Ishikawa (cell line): ENCODE measurements at regions not wholly inside any gene's neighbourhood (a gene's known extent, or its start where the extent isn't known, plus 50 kb on each side); places are given as distances from the start of the nearest gene placed in this dataset.

Experiments used
- CEBPB ChIP-seq: IDR thresholded peaks from 2 replicates; pipeline ENCODE4 v1.6.1; 2012
- CREB1 ChIP-seq: IDR thresholded peaks from 2 replicates; pipeline ENCODE4 v1.6.1; 2012; ENCODE audit warnings: low read depth
- EGR1 ChIP-seq: IDR thresholded peaks from 2 replicates; pipeline ENCODE4 v1.6.1; 2012
- EP300 ChIP-seq: IDR thresholded peaks from 2 replicates; pipeline ENCODE4 v1.6.1; 2012; ENCODE audit warnings: borderline replicate concordance
- FOXM1 ChIP-seq: IDR thresholded peaks from 2 replicates; pipeline ENCODE4 v1.6.1; 2012; ENCODE audit warnings: low read depth, borderline replicate concordance
- MAX ChIP-seq: IDR thresholded peaks from 2 replicates; pipeline ENCODE4 v1.6.1; 2012
- NFIC ChIP-seq: IDR thresholded peaks from 2 replicates; pipeline ENCODE4 v1.6.1; 2012
- RAD21 ChIP-seq: IDR thresholded peaks from 2 replicates; pipeline ENCODE4 v1.6.1; 2012; ENCODE audit warnings: low read depth
- REST ChIP-seq: IDR thresholded peaks from 2 replicates; pipeline ENCODE4 v1.6.1; 2012; ENCODE audit warnings: low read depth, mild to moderate bottlenecking
- TAF1 ChIP-seq: IDR thresholded peaks from 2 replicates; pipeline ENCODE4 v1.6.1; 2012; ENCODE audit warnings: low read depth, mild to moderate bottlenecking
- TCF12 ChIP-seq: IDR thresholded peaks from 2 replicates; pipeline ENCODE4 v1.6.1; 2012; ENCODE audit warnings: low read depth
- TEAD4 ChIP-seq: IDR thresholded peaks from 2 replicates; pipeline ENCODE4 v1.6.1; 2012
- USF1 ChIP-seq: IDR thresholded peaks from 2 replicates; pipeline ENCODE4 v1.6.1; 2012
- YY1 ChIP-seq: IDR thresholded peaks from 2 replicates; pipeline ENCODE4 v1.6.1; 2012; ENCODE audit warnings: low read depth
- ZBTB7A ChIP-seq: IDR thresholded peaks from 2 replicates; pipeline ENCODE4 v1.6.1; 2012; ENCODE audit warnings: low read depth

- TF ChIP-seq NFIC (no peak), MAX (no peak), CREB1 (no peak)
Measured at GRCh38 chr13:22102271-22102670, 431.4 kb downstream of the FGF9 start.

GRCh38 chr13:22103046-22104027 lies 432.5 kb downstream of the FGF9 start:
- TF ChIP-seq EGR1, result no peak
- TF ChIP-seq YY1, result no peak

- no peak for TF ChIP-seq EGR1
- no peak for TF ChIP-seq CEBPB
- no peak for TF ChIP-seq RAD21
- TF ChIP-seq EP300, result no peak
- TF ChIP-seq TCF12, result no peak
- no peak for TF ChIP-seq TAF1
- TF ChIP-seq REST, result no peak
- no peak for TF ChIP-seq ZBTB7A
- TF ChIP-seq CREB1, result no peak
- TF ChIP-seq YY1, result no peak
- no peak for TF ChIP-seq FOXM1
- TF ChIP-seq TEAD4, result no peak
- TF ChIP-seq NFIC, result no peak
- TF ChIP-seq MAX, result no peak
Measured at GRCh38 chr13:22106058-22106457, 435.2 kb downstream of the FGF9 start.

GRCh38 chr13:22107549-22107948 lies 436.7 kb downstream of the FGF9 start:
- no peak for TF ChIP-seq EP300

- no peak for TF ChIP-seq TEAD4
- TF ChIP-seq REST, result no peak
- TF ChIP-seq CREB1, result no peak
- TF ChIP-seq FOXM1, result no peak
- no peak for TF ChIP-seq USF1
- TF ChIP-seq RAD21, result no peak
- TF ChIP-seq CEBPB, result no peak
- TF ChIP-seq TAF1, result no peak
- no peak for TF ChIP-seq MAX
- TF ChIP-seq YY1, result no peak
- TF ChIP-seq NFIC, result no peak
- no peak for TF ChIP-seq EP300
- TF ChIP-seq TCF12, result no peak
- TF ChIP-seq EGR1, result no peak
- no peak for TF ChIP-seq ZBTB7A
Measured at GRCh38 chr13:22108283-22108942, 437.5 kb downstream of the FGF9 start.

- TF ChIP-seq TEAD4 (no peak), NFIC (no peak), EGR1 (no peak), YY1 (no peak), CEBPB (no peak)
Measured at GRCh38 chr13:22108979-22109378, 438.1 kb downstream of the FGF9 start.

- TF ChIP-seq REST (no peak), EP300 (no peak), FOXM1 (no peak), USF1 (no peak), TEAD4 (no peak), CEBPB (no peak)
Measured at GRCh38 chr13:22110368-22110767, 439.5 kb downstream of the FGF9 start.
